ENCODE measurements at regions not wholly inside any gene's neighbourhood (a gene's known extent, or its start where the extent isn't known, plus 50 kb on each side); places are given as distances from the start of the nearest gene placed in this dataset.

DNA sequence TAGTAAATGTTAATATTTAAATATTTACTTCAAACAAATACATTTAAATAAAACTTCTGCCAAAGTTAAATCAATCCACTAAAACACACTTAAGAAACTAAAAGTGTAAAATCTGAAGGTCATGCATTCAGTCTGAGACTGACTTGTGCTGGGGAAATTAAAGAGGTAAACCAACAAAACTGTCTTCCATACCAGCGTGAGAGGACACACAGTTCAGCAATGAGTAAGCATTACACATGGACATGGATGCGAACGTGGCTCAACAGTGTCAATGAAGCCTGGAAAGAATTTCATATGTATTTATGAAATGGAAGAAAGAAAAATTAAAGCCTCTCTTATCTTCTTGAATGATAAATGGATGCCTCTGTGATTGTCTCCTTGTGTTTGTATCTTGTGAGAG lies 1052.3 kb downstream of the AACS start:
- Histone ChIP-seq H3K9me3 (no peaks in the 10 kb centered on the region), H3K27ac (replicated peaks in 1 of 4) (no peak overlapping the region), H3K36me3 (no peaks in the 10 kb centered on the region), H3K27me3 (no peaks in the 10 kb centered on the region), H3K4me3 (no peak overlapping the region), H3K4me1 (no peaks in the 10 kb centered on the region)
- 65% methylated on average over 3 of the region's 3 CpGs for WGBS
- intact Hi-C loops (cut with DNase I) = no loop called here
- no peak for TF ChIP-seq POLR2A (IDR thresholded peaks at IDR 0.05; ENCODE audit: low read depth)
- DNase-seq (ENCODE audit: extremely low spot score) = no peak

DNA sequence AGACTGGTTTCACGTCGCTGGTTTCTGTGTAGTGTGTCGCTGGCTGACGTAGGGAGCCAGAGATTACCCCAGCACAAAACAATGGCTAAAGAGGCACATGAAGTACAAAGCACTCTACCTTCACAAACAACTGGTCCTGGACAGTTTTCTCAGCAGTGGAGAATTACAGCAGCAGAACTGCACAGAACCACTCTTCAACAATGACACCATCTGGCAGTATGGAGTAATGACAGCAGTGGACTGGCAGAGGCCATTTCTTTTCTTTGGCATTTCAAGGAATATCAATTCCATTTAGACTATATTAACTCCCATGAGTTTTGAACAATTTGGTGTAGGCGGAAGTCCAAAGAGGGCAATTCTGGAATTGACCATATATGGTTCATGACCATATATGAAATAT lies 1074.1 kb downstream of the AACS start:
- Histone ChIP-seq H3K27ac (replicated peaks in 1 of 4) (no peak overlapping the region), H3K4me1 (no peaks in the 10 kb centered on the region), H3K36me3 (no peaks in the 10 kb centered on the region), H3K9me3 (peaks cover 0 to 47% (median 26%) of the 10 kb centered on the region in 4 donors), H3K4me3 (no peak overlapping the region), H3K27me3 (peaks cover 0 to 8% (median 0%) of the 10 kb centered on the region in 4 donors)
- intact Hi-C loops (cut with DNase I) = no loop called here
- TF ChIP-seq EP300 (IDR thresholded peaks at IDR 0.05) (no peak), POLR2A (IDR thresholded peaks at IDR 0.05; ENCODE audit: low read depth) (no peak), POLR2AphosphoS5 (IDR thresholded peaks at IDR 0.05) (no peak)
- TF ChIP-seq, protein P1, sequence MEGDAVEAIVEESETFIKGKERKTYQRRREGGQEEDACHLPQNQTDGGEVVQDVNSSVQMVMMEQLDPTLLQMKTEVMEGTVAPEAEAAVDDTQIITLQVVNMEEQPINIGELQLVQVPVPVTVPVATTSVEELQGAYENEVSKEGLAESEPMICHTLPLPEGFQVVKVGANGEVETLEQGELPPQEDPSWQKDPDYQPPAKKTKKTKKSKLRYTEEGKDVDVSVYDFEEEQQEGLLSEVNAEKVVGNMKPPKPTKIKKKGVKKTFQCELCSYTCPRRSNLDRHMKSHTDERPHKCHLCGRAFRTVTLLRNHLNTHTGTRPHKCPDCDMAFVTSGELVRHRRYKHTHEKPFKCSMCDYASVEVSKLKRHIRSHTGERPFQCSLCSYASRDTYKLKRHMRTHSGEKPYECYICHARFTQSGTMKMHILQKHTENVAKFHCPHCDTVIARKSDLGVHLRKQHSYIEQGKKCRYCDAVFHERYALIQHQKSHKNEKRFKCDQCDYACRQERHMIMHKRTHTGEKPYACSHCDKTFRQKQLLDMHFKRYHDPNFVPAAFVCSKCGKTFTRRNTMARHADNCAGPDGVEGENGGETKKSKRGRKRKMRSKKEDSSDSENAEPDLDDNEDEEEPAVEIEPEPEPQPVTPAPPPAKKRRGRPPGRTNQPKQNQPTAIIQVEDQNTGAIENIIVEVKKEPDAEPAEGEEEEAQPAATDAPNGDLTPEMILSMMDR (IDR thresholded peaks at IDR 0.05) = no peak
- no peak for DNase-seq (ENCODE audit: extremely low spot score)
- 94% methylated on average over 5 of the region's 5 CpGs for WGBS

DNA sequence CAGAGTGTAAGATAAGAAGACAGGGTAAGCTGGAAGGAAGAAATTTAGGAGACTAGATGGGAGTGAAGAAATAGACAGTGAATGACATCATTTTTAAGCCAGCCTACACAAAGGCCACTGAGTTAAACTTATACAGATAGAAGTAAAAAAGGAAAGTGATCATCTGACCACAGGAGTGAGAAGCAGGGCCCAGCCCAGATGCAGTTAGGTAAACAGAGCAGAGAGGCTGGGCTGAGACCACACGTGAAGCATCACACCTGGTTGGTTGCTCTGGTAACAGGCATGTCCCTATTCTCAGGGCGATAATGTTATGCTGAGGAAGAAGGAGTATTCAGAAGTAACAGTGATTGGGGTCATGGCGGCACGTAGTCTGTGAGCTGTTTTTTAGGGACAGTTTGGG lies 1079.4 kb downstream of the AACS start:
- Histone ChIP-seq H3K27ac (replicated peaks in 1 of 4) (no peak overlapping the region), H3K4me1 (no peaks in the 10 kb centered on the region), H3K36me3 (no peaks in the 10 kb centered on the region), H3K9me3 (peaks cover 0 to 9% (median 6%) of the 10 kb centered on the region in 4 donors), H3K27me3 (no peaks in the 10 kb centered on the region), H3K4me3 (no peak overlapping the region)
- TF ChIP-seq, protein P1 (IDR thresholded peaks at IDR 0.05) = no peak
- TF ChIP-seq POLR2A (IDR thresholded peaks at IDR 0.05; ENCODE audit: low read depth) = no peak
- TF ChIP-seq EP300 (IDR thresholded peaks at IDR 0.05) = no peak
- TF ChIP-seq POLR2AphosphoS5 (IDR thresholded peaks at IDR 0.05) = no peak
- 79% methylated on average over 4 of the region's 4 CpGs for WGBS
- no peak for DNase-seq (ENCODE audit: extremely low spot score)
- intact Hi-C loops (cut with DNase I) = no loop called here

DNA sequence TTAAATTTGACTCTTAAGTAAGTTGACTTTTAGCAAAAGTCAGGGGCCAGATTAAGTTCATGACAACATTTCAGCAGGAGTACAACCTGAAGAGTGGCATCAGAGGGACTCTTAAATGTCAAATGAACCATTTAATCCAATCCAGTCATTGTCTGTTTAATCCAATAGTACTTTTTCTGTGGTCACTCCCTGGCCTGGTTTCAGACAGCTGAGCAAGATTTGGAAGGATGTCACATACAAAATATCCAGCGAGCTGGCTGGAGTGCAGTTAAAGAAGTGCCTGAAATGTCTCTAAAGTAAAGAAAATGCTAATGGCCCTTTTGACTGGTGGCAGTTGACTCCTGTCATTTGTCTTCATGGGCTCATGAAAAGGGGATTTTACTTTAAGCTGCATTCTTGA lies 1082.1 kb downstream of the AACS start:
- TF ChIP-seq POLR2AphosphoS5 (IDR thresholded peaks at IDR 0.05) = no peak
- no peak for TF ChIP-seq POLR2A (IDR thresholded peaks at IDR 0.05; ENCODE audit: low read depth)
- TF ChIP-seq EP300 (IDR thresholded peaks at IDR 0.05) = no peak
- TF ChIP-seq, protein P1 (IDR thresholded peaks at IDR 0.05) = no peak
- intact Hi-C loops (cut with DNase I) = no loop called here
- WGBS = 73% methylated on average over 1 of the region's 1 CpG

DNA sequence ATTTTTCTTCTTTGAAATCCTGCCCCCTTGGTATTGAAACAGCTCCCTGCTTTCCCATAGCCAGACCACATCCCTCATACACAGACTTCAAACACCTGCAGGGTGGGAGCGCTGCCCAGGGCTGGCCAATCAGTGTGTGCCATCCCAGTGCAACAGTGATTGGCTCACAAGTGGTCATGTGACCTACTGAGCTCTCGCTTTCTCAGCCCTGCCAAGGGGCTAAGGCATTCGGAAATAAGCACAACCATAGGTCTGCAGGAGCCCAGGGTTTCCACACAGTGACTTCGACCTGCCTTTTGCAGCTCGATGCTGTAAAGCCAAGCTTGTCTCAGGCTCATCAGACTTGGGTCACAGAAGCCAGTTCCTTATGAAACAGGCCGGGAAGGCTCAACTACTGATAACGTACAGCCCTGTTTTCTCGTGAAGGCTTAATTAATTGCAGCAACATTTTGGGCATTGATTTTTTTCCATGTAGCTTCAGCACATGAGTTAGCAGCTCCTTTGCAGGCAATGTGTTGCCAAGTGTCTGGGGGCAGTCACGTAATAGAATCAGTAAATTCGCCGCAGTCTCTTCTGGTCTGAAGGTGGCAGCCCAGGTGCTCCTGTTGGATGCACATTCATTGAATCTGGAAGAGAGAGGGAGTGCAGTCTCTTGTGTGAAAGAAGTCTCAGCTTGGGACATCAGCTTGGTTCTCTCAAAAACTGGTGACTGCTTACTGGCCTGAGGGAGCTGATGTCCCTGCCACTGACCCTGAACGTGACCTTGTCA lies 1091.8 kb downstream of the AACS start:
- DNase-seq (ENCODE audit: extremely low spot score) = no peak
- no peaks in the 10 kb centered on the region for H3K4me1 ChIP-seq
- no peaks in the 10 kb centered on the region for H3K27me3 ChIP-seq
- no peak overlapping the region for H3K4me3 ChIP-seq
- H3K36me3 ChIP-seq = no peaks in the 10 kb centered on the region
- WGBS = 77% methylated on average over 12 of the region's 12 CpGs
- no peaks in the 10 kb centered on the region for H3K9me3 ChIP-seq
- no peak for TF ChIP-seq POLR2AphosphoS5 (IDR thresholded peaks at IDR 0.05)
- TF ChIP-seq EP300 (IDR thresholded peaks at IDR 0.05) = no peak
- TF ChIP-seq, protein P1 (IDR thresholded peaks at IDR 0.05) = no peak
- no peak for TF ChIP-seq POLR2A (IDR thresholded peaks at IDR 0.05; ENCODE audit: low read depth)
- intact Hi-C loops (cut with DNase I) = no loop called here
- H3K27ac ChIP-seq (replicated peaks in 1 of 4) = no peak overlapping the region

More for the DNA sequence above, 1082.1 kb downstream of the AACS start:
- no peak for DNase-seq (ENCODE audit: extremely low spot score)
- Histone ChIP-seq H3K27ac (replicated peaks in 1 of 4) (no peak overlapping the region), H3K4me1 (no peaks in the 10 kb centered on the region), H3K4me3 (no peak overlapping the region), H3K36me3 (no peaks in the 10 kb centered on the region), H3K27me3 (no peaks in the 10 kb centered on the region), H3K9me3 (no peaks in the 10 kb centered on the region)
